ENCODE measurements at regions not wholly inside any gene's neighbourhood (a gene's known extent, or its start where the extent isn't known, plus 50 kb on each side); places are given as distances from the start of the nearest gene placed in this dataset.

- TF ChIP-seq, protein P1, sequence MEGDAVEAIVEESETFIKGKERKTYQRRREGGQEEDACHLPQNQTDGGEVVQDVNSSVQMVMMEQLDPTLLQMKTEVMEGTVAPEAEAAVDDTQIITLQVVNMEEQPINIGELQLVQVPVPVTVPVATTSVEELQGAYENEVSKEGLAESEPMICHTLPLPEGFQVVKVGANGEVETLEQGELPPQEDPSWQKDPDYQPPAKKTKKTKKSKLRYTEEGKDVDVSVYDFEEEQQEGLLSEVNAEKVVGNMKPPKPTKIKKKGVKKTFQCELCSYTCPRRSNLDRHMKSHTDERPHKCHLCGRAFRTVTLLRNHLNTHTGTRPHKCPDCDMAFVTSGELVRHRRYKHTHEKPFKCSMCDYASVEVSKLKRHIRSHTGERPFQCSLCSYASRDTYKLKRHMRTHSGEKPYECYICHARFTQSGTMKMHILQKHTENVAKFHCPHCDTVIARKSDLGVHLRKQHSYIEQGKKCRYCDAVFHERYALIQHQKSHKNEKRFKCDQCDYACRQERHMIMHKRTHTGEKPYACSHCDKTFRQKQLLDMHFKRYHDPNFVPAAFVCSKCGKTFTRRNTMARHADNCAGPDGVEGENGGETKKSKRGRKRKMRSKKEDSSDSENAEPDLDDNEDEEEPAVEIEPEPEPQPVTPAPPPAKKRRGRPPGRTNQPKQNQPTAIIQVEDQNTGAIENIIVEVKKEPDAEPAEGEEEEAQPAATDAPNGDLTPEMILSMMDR (optimal IDR thresholded peaks at IDR 0.05 in 1 of 3, IDR thresholded peaks at IDR 0.05 in 1 of 3, conservative IDR thresholded peaks at IDR 0.05 in 1 of 3; ENCODE audit: extremely low read depth in 1 of 3, insufficient read depth in 2 of 3, low read length in 3 of 3), result no peak
- TF ChIP-seq EZH2 (IDR thresholded peaks at IDR 0.05; ENCODE audit: low read length), result no peak
Observed at GRCh38 chr7:81120803-81121202, 202.0 kb upstream of the SEMA3C start.
